ENCODE measurements at regions not wholly inside any gene's neighbourhood (a gene's known extent, or its start where the extent isn't known, plus 50 kb on each side); places are given as distances from the start of the nearest gene placed in this dataset.

DNA sequence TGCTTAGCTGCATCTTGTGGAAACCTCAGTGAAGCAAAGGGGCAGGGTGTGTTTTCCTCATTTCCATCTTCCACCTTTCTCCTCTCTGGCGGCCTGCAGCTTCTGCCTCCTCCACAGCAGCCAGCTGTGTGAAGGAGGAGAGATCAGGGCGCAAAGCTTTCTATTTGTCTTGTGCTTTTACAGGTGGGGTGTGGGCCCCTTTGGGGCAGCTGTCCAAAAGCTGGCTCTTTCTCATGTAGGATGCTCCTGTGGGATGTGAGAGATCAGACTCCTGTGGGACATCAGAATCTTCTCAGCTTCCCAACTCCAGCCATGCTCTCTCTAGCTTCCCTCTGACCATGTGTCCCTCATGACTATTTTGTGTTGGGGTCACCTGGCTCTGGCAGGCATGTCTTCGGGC is 227.1 kb downstream of the MID1 start:
- DNase-seq = no peak

DNA sequence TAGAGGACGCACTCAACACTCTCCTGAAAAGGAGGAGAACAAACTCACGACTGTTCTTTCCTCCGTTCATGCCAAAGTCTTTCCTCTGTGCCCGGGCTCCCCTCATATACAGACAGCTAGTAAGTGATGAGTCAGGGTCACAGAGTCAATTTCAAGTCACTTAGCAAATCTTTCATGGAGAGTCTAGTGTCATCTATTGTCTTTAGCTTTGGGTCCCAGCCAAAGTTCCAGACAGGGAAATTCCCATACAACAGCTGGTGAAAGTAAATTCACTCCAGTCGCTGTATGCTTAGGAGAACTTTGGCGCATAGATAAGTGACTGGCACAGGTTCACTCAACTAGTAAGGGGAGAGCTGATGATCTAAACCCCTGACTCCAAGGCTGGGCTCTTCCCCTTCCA is 226.5 kb downstream of the MID1 start:
- no peak for DNase-seq

DNA sequence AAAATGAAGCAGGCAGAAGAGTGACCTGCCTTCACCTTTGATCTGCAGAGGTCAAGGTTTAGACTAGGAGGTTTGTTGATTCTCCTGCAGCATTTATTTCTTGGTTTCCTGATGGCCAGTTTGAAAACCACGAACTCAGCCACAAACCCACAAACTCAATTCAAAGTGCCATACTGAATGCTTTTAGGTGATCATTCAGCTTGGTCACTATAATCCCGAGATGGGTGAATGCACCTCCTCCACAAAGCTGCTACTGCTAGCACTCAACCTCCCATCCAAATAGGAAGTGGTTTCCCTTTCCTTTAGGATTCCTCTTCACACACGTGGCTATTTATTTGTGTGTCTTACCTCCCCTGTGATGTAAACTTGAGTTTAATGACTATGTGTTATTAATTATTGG is 225.2 kb downstream of the MID1 start:
- DNase-seq = no peak

Data from C1 segment of cervical spinal cord (tissue), 14 donors.